GM21360 (cell line): ENCODE measurements at regions not wholly inside any gene's neighbourhood (a gene's known extent, or its start where the extent isn't known, plus 50 kb on each side); places are given as distances from the start of the nearest gene placed in this dataset.
"Not testable (repeated sequence)": the region's sequence is repeated elsewhere in the genome, so short reads cannot be mapped to it uniquely, and the experiment has no call there.

Source experiments
- ATAC-seq: cut with Tn5 transposase; IDR thresholded peaks from one replicate; pipeline ENCODE4 v1.9.1; 2021; ENCODE audit warnings: mild to moderate bottlenecking, moderate library complexity; ENCODE audit not compliant: unreplicated experiment

GRCh38 chr14:23829736-23830471 lies 123.7 kb upstream of the DHRS4 start:
- no peak for ATAC-seq

- ATAC-seq: no peak
Measured at GRCh38 chr14:23831596-23831995, 122.0 kb upstream of the DHRS4 start.

- ATAC-seq: no peak
Measured at GRCh38 chr14:23861666-23862065, 91.9 kb upstream of the DHRS4 start.

- no peak for ATAC-seq
Measured at GRCh38 chr14:23862513-23862912, 91.1 kb upstream of the DHRS4 start.

- ATAC-seq: no peak
Measured at GRCh38 chr14:23863836-23864235, 89.7 kb upstream of the DHRS4 start.

GRCh38 chr14:23864259-23864658 lies 89.3 kb upstream of the DHRS4 start:
- ATAC-seq: no peak

- no peak for ATAC-seq
Measured at GRCh38 chr14:23864861-23865260, 88.7 kb upstream of the DHRS4 start.

- no peak for ATAC-seq
Measured at GRCh38 chr14:23865502-23865901, 88.1 kb upstream of the DHRS4 start.

- no peak for ATAC-seq
Measured at GRCh38 chr14:23866269-23866668, 87.3 kb upstream of the DHRS4 start.

GRCh38 chr14:23869078-23869719 lies 84.4 kb upstream of the DHRS4 start:
- ATAC-seq: no peak

- ATAC-seq: no peak
Measured at GRCh38 chr14:23876160-23876750, 77.3 kb upstream of the DHRS4 start.

GRCh38 chr14:23877111-23877510 lies 76.5 kb upstream of the DHRS4 start:
- peak; percentile 48 for ATAC-seq

GRCh38 chr14:23877538-23878180 lies 75.9 kb upstream of the DHRS4 start:
- ATAC-seq: peak; percentile 80

- ATAC-seq: no peak
Measured at GRCh38 chr14:23881282-23881681, 72.3 kb upstream of the DHRS4 start.

- ATAC-seq: no peak
Measured at GRCh38 chr14:23883684-23884540, 69.7 kb upstream of the DHRS4 start.

- ATAC-seq: no peak
Measured at GRCh38 chr14:23884541-23884904, 69.0 kb upstream of the DHRS4 start.

GRCh38 chr14:23887536-23887935 lies 66.0 kb upstream of the DHRS4 start:
- ATAC-seq: no peak

- not testable (repeated sequence) for ATAC-seq
Measured at GRCh38 chr14:23891717-23892116, 61.9 kb upstream of the DHRS4 start.

- ATAC-seq: not testable (repeated sequence)
Measured at GRCh38 chr14:23892289-23892688, 61.3 kb upstream of the DHRS4 start.

- no peak for ATAC-seq
Measured at GRCh38 chr14:23894362-23895052, 59.1 kb upstream of the DHRS4 start.
